Brain microvascular endothelial cell (primary cell): ENCODE measurements at regions not wholly inside any gene's neighbourhood (a gene's known extent, or its start where the extent isn't known, plus 50 kb on each side); places are given as distances from the start of the nearest gene placed in this dataset.

ENCODE experiments used
- DNase-seq: peaks from one replicate; pipeline ENCODE4 v3.0.0-alpha.2; 2020
- H3K27ac ChIP-seq: fragments of 250-450 bp; sonication (Bioruptor Pico); 2 replicates; pipeline ENCODE4 v1.5.1; 2020; ENCODE audit warnings: mild to moderate bottlenecking, moderate library complexity
- H3K27me3 ChIP-seq: fragments of 250-450 bp; sonication (Bioruptor Pico); replicated peaks from 2 replicates; pipeline ENCODE4 v1.5.1; 2020; ENCODE audit warnings: mild to moderate bottlenecking
- H3K36me3 ChIP-seq: fragments of 250-450 bp; sonication (Bioruptor Pico); replicated peaks from 2 replicates; pipeline ENCODE4 v1.5.1; 2020; ENCODE audit warnings: mild to moderate bottlenecking
- H3K4me3 ChIP-seq: 2 replicates; pipeline ENCODE4 v1.5.1; 2011; ENCODE audit warnings: low read depth, mild to moderate bottlenecking, control low read depth, low read length, moderate library complexity
- in situ Hi-C: cut with HindIII; loops from 2 replicates; pipeline ENCODE4 v1.10.0; 2017; ENCODE audit warnings: low sequenced_read_pairs, low pct_ligation_motif_present
- TF ChIP-seq, protein P1 (sequence below): IDR thresholded peaks from 2 replicates; pipeline ENCODE4 v1.5.1; 2011; ENCODE audit warnings: low read depth, mild to moderate bottlenecking, moderate library complexity, low read length, control low read depth, inconsistent platforms; ENCODE audit errors: missing control alignments

DNA sequence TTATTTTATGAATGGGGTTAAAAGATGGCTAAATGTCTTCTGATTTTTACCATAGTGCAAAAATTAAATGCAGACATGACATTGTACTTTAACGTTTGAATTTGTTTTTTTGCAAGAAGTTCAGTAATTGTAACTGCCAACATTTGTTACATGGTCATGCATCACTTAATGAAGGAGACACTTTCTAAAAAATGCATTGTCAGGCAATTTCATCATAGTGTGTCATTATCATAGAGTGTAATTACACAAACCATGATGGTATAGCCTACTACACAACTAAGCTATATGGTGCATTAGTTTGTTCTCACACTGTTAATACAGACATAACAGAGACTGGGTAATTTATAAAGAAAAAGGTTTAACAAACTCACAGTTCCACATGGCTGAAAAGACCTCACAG, 50.0 kb upstream of the NAA35 start:
- Histone ChIP-seq H3K27me3 (no peaks in the 10 kb centered on the region), H3K4me3 (no peak overlapping the region), H3K36me3 (no peaks in the 10 kb centered on the region), H3K27ac (no peak overlapping the region)
- DNase-seq, result no peak
- TF ChIP-seq, protein P1, sequence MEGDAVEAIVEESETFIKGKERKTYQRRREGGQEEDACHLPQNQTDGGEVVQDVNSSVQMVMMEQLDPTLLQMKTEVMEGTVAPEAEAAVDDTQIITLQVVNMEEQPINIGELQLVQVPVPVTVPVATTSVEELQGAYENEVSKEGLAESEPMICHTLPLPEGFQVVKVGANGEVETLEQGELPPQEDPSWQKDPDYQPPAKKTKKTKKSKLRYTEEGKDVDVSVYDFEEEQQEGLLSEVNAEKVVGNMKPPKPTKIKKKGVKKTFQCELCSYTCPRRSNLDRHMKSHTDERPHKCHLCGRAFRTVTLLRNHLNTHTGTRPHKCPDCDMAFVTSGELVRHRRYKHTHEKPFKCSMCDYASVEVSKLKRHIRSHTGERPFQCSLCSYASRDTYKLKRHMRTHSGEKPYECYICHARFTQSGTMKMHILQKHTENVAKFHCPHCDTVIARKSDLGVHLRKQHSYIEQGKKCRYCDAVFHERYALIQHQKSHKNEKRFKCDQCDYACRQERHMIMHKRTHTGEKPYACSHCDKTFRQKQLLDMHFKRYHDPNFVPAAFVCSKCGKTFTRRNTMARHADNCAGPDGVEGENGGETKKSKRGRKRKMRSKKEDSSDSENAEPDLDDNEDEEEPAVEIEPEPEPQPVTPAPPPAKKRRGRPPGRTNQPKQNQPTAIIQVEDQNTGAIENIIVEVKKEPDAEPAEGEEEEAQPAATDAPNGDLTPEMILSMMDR, result no peak
- in situ Hi-C loops, result no loop called here
